ENCODE measurements at regions not wholly inside any gene's neighbourhood (a gene's known extent, or its start where the extent isn't known, plus 50 kb on each side); places are given as distances from the start of the nearest gene placed in this dataset.

DNA sequence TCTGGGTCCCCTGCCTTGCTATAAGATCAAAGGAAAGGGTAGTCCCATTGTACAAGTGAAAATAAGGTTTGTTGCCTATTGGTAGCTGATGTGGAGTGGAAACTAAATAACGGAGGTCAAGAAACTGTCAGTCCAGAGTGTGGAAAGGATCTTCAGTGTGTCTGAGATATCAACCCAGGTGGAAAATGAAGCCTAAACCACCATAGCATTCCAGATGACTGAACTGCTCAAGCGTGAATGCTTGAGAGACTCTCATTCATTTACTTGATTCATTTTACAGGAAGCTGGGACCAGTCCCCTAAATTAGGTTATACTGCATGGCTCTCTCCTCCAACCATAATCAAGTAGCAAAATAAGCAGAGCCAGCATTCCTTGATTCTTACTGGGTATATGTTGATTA lies 116.0 kb upstream of the SLC28A3 start:
- DNase-seq = no peak

- no peak for DNase-seq
Observed at GRCh38 chr9:84460695-84461094, 120.1 kb upstream of the SLC28A3 start.

DNA sequence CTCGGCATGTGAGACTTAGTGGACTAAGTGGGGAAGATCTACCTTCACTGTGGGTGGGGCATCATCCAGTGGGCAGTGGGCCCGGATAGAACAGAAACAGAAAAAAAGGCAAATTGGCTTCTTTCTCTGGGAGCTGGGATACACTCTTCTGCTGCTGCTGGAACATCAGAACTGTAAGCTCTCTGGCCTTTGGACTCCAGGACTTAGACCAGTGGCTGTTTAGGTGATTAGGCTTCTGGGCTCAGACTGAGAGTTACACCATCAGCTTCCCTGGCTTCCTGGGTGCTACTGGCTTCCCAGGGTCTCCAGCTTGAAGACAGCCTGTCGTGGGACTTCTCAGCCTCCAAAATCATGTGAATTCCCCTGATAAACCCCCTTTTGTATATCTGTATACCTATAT lies 122.7 kb upstream of the SLC28A3 start:
- no peak for DNase-seq

- no peak for DNase-seq
Observed at GRCh38 chr9:84466580-84467285, 126.2 kb upstream of the SLC28A3 start.

- DNase-seq = no peak
Observed at GRCh38 chr9:84471816-84472215, 131.3 kb upstream of the SLC28A3 start.

DNA sequence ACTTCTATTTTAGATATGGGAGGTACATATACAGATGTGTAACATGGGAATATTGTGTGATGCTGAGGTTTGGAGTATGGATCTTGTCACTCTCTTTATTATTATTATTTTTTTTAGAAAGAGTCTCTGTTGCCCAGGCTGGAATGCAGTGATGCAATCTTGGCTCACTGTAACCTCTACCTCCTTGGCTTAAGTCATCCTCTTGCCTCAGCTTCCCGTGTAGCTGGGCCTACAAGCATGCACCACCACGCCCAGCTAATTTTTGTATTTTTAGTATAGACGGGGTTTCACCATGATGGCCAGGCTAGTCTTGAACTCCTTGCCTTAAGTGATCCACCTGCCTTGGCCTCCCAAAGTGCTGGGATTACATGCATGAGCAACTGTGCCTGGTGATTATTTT lies 138.4 kb upstream of the SLC28A3 start:
- DNase-seq = no peak

DNA sequence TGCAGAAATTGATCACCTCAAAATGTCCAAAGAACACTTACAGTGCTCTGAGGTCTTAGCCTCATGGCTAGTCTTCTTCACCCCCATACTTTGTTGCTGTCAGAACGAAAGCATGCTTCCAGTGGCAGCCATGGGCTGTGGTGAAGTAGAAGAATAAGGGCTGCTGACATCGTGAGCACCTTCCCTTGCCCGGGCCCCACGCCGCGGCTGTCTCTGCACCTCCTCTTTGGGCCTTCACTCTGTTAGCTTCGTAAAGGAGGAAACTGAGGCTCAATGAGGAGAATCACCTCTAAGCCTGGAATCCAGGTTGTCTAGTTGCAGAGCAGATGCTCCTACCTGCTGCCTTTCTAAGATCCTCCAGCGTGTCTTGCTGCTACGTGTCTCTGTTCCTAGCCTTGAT lies 139.5 kb upstream of the SLC28A3 start:
- no peak for DNase-seq

DNA sequence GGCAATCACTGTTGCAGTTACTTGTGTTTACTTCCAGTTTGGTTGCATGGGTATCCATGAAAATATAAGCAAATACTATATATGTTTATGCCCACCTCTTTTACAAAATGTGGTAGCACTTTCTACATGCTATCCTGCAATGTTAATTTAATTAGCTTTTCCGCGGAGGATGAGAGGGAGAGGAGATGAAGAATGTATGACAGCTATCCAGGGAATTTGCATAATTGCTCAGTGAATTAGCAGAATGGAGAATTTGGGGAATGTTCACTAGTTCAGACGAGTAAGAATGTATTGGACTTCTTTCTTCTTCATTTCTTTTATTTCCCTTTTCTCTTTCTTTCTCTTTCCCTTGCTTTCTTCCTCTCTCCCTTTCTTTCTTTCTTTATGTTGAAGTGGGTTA lies 140.7 kb upstream of the SLC28A3 start:
- DNase-seq = no peak

DNA sequence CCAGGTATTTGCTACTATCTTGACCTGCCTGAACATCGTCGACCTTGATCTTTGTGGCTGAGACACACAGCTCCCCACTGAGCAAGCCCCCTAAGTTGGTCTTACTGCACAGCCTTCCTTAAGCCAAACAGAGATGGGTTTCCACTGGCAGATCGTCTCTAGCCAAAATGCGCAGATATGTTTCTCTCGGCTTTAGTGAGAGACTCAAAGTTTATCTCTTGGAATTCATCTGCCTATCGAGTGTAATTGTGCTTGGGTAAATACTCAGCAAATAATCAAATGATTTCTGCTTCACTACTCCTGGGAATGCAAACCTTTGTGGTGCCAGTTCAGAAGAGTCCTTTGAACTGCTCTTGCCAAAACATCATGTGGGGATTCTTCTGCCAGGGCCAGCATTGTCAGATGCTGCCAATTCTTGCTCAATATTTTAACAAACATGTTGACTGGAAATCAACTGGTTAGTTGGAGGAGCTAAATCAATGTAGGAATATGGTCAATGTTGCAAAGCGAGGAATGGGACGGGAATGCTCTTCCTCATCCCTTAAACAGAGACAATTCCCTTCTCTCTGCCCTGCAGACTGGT lies 141.2 kb upstream of the SLC28A3 start:
- no peak for DNase-seq

DNA sequence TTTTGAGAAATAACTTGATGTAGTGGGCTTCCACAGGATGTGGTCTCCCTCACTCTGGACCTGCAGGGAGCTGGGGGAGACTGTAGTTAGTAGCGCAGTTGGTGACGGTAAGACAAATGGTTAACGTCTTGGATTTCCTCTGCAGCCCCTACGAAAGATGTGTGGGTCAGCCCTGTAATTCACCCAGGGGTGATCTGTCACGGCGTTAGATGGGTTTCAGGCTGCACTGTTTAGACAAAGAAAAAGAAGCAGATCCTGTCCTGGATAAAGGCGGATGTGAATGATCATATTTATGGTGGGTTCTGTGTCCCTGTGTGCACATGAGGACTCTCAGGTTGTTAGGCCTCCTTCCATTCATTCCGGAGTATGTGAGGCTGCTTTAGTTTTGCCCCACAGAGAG lies 142.0 kb upstream of the SLC28A3 start:
- no peak for DNase-seq

DNA sequence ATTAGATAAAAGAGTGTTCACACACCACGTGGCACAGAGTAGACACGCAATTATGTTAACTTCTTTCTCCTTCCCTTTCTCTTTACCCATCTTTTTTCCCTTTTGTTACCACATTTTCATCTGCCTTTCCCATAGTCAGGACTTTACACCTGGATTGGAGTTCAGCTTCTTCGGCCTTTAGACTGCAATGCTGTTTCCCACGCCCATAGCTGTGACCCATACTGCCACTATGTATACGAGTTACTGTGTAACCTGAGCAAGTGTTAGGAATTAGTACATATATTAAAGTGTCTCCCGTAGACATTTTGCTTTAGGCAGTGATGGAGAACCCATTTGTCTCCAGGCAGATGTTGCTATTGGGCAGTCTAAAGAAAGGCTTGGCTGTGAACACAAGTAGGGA lies 143.6 kb upstream of the SLC28A3 start:
- no peak for DNase-seq

- no peak for DNase-seq
Observed at GRCh38 chr9:84485539-84485938, 145.0 kb upstream of the SLC28A3 start.

DNA sequence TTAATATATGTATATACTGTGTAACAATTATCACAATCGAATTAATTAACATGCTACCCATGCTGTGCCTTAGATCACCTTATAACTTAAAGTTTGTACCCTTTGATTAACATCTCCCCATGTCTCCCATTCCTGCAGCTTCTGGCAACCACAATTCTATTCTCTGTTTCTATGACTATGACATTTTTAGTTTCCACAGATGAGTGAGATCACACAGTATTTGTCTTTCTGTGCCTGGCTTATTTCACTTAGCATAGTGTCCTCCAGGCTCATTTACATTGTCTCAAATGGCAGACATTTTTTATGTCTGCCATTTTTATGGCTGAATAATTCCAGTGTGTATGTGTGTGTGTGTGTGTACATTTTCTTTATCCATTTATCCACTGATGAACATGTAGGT lies 146.1 kb upstream of the SLC28A3 start:
- DNase-seq = no peak

DNA sequence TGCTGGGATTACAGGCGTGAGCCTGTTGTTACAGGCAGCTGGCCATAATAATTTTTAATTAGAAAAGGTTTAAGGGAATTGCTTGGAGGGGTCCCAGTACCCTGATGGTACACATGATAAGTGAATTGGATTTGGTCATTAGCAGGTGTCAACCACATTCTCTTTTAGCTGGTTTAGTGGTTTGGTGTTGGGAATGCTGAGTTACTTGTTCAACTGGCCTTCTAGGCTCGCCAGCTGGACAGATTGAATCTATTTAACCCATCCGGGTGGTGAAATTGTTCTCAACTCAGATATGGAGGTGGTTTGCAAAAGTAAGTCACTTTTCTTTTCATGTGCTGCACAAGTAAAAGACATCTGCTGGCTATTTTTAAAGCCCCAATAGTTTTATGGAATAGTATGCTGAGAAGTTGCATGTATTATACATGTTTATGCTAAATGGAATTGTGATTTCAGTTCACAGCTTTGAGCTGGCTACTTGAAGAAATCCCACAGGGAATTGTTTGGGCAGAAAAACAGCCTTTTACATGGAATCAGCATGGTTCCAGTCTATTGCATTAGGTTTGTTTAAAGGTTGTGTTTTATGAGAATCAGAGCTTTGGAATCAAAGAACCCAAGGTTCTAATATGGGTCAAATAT lies 149.8 kb upstream of the SLC28A3 start:
- DNase-seq = no peak

DNA sequence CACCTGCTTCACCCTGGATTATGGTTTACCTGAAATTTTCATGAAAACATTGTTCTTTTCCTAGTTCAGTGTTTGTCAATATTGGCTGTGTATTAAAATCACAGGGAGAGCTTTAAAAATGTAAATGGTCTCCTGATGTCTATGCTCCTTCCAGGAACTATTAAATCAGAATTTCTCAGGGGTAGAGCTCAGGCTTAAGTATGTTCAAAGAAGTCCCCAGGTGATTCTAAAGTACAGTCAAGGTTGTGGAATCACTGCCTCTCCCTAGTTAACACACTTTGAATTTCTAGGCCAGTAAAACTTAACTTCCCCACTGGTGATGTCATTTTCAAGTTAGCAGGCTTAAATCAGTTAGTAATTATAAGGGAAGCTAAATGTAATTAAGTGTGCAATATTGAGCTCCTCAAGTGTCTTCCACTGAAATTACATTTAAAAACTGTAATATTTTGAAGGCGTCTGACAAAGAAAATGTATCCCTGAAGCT lies 150.3 kb upstream of the SLC28A3 start:
- no peak for DNase-seq

GRCh38 chr9:84492366-84493159 lies 152.0 kb upstream of the SLC28A3 start:
- DNase-seq = no peak

DNA sequence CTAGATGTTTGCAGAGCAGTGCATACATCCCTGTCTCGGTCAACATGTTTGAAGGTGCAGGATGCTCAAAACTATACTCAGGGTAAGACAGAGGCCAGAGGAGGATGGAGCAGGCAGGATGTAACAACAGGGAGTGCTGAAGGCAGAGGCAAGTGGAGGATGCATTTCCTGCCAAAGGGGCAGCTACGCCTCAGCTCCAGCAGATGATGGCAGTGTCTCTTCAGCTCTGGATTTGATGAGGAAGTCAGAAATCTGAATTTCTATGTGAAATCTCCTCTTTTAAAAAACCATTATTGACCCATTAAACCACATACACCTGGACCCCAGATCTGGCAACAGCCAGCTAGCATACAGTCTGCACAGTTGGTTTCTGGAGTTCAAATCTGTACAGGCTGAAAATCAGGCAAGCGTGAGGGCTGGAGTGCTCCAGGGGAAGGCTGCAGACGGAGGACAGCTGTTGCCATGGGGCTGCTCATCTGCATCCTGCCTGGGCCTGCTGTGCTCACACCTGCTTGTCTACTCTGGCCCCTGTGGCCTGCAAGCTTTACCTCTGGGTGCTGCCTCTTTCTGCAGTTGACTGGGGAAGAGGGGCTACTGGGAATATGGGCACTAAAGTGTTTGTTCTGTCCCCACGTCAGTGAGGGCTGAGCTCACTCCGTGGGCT lies 152.9 kb upstream of the SLC28A3 start:
- DNase-seq = no peak

GRCh38 chr9:84499969-84500582 lies 159.5 kb upstream of the SLC28A3 start:
- DNase-seq = no peak

DNA sequence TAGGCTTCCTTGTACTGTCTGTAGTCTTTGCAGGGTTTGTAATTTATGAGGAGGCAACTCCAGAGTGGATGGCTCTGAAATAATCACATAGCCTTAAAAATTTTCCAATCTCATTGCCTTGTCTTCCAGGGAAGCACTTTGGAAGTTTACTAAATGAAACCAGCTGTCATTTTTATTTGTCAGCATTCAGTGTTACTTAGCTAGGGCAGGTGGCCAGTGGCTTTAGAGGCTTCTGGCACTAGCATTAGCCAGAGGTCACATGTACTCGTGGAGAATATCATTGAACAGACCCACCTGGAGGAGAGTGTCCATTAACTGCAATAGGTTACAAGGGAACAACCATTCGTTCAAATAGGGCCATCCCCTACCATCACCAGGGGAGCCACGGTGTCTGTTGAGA lies 160.3 kb upstream of the SLC28A3 start:
- no peak for DNase-seq

- no peak for DNase-seq
Observed at GRCh38 chr9:84501587-84501986, 161.0 kb upstream of the SLC28A3 start.

GRCh38 chr9:84502066-84502465 lies 161.5 kb upstream of the SLC28A3 start:
- DNase-seq = no peak

DNA sequence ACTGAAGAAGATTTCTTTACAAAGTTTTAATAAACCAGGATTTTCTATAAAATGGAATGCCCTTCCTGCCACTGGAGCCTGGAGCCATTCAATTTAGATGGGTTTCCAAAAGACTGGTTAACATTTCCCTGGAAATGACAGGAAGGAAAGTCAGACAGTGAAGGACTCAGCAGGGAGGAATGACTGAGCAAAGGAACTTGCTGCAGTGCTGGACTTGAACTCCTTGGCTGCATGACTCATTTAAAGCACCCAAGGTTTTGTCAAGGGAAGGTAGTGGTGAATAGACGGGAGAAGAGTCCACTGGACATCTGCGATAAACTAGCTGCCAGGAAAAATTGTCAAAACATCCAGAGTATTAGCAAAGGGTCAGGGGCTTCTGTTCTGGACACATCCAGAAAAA lies 163.8 kb upstream of the SLC28A3 start:
- no peak for DNase-seq

DNA sequence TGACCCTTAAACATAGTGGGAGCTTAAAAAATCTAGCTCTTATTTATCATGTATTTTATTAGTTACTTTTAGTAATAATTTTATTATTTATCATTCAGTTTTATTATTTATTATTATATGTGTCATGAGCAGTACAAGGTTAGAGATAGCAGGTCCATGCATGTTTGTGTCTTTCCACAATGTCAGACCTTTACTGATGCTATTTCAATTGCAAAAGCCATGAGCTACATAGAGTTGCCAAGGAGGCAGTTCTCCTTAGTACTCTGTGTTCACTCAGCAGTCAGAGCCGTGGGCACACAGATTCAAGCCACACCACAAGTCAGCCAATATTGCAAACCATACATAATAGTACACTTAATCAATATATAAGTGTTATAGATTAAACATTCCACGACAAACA lies 157.9 kb upstream of the NTRK2 start:
- no peak for DNase-seq
